Stimulated activated CD8-positive, alpha-beta memory T cell treated with anti-CD3 and anti-CD28 coated beads, Interleukin-12 subunit alpha, Interleukin-12 subunit beta, amount 100 ng/mL, for 4 hours (primary cell): ENCODE measurements at regions not wholly inside any gene's neighbourhood (a gene's known extent, or its start where the extent isn't known, plus 50 kb on each side); places are given as distances from the start of the nearest gene placed in this dataset.

Experiments
- DNase-seq: peaks from one replicate; pipeline ENCODE4 v3.0.0-alpha.2; 2020; ENCODE audit warnings: low read depth

- DNase-seq, result no peak
These were observed 64.5 kb downstream of the C9orf152 start for GRCh38 chr9:110143485-110143884.

GRCh38 chr9:110143950-110144545, 63.9 kb downstream of the C9orf152 start:
- DNase-seq, result no peak

GRCh38 chr9:110146373-110146772, 61.6 kb downstream of the C9orf152 start:
- no peak for DNase-seq

- no peak for DNase-seq
These were observed 59.6 kb downstream of the C9orf152 start for GRCh38 chr9:110148384-110148783.

- no peak for DNase-seq
These were observed 59.1 kb downstream of the C9orf152 start for GRCh38 chr9:110148891-110149290.
